ENCODE measurements at regions not wholly inside any gene's neighbourhood (a gene's known extent, or its start where the extent isn't known, plus 50 kb on each side); places are given as distances from the start of the nearest gene placed in this dataset.

DNA sequence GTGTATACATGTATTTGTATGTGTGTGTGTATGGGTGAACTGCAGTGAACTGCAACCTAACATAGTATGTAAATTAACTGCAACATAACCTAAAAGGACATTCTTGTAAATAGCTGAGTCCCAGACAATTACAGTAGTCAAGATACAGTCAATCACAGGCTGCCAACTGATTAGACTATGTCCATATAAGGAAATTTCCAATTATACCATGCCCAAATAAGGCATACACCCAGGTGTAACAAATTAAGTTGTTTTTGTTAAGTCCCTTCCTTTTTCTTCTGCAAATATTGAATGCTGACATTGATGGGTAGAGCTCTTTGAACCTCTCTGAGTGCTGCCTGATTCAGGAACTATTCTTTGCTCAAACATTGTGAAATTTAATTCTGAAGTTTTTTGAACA is 594.6 kb upstream of the FAM174A start:
- TF ChIP-seq CTCF (IDR thresholded peaks at IDR 0.05) = no peak

GRCh38 chr5:99936911-99937310 is 598.3 kb upstream of the FAM174A start:
- no peak for TF ChIP-seq CTCF (IDR thresholded peaks at IDR 0.05)

- no peak for TF ChIP-seq CTCF (IDR thresholded peaks at IDR 0.05)
These were observed 605.4 kb upstream of the FAM174A start for GRCh38 chr5:99929806-99930135.

DNA sequence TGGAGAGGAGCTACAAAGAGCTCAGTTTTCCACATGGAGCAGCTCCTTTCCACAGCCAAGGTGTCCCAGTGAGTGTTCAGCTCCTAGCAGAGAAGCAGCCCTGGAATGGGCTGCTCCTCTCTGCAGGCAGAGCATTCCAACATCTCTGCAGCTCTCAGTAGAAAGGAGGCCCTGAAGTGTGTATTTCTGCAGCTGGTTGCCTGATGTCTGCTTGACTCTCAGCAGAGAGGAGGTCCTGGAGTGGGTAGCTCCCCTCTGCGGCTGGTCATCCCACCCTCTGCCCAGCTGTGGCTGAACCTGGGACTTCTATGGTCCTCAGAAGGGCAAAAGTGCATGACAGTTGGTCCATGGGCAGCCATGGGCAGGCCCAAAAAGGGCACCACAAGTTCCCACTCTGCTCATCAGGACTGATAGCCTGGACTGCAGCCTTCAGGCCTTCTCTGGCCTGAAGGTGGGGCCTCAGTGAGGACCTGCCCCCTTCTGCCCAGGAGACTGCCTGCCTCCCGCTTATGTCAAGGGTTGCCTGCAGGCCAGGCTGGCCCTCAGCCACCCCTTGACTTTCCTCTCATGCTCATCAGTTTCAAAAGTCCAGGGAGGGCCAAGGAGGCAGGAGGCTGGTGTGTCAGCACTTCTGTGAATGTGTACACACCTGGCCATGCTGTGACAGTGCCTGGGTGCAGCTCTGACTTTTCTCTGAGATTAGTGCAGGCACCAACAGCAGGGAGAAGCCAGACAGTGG is 605.9 kb upstream of the FAM174A start:
- no peak for TF ChIP-seq CTCF (IDR thresholded peaks at IDR 0.05)

DNA sequence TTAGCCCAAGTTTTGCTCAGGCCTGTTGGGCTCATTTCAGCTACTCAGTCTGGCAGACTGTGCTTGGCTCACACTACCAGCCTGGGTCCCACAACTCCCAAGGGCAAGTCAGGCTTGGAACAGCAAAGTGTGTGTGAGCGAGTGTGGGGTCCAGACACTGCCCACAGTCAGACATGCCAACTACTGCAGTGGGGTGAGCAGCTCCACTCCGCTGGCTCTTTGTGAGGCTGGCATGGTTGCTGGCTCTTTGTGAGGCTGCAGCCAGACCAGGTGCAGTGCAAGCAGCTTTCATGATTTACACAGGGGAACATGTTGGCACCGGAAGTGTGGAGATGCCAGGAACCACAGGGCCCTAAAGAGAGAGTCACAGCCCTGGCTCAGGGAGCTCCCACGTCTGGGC is 606.7 kb upstream of the FAM174A start:
- no peak for TF ChIP-seq CTCF (IDR thresholded peaks at IDR 0.05)

- no peak for TF ChIP-seq CTCF (IDR thresholded peaks at IDR 0.05)
These were observed 608.7 kb upstream of the FAM174A start for GRCh38 chr5:99926463-99926862.

GRCh38 chr5:99922386-99922785 is 612.8 kb upstream of the FAM174A start:
- no peak for TF ChIP-seq CTCF (IDR thresholded peaks at IDR 0.05)

GRCh38 chr5:99911971-99912370 is 623.2 kb upstream of the FAM174A start:
- no peak for TF ChIP-seq CTCF (IDR thresholded peaks at IDR 0.05)
